ENCODE measurements at regions not wholly inside any gene's neighbourhood (a gene's known extent, or its start where the extent isn't known, plus 50 kb on each side); places are given as distances from the start of the nearest gene placed in this dataset.

- TF ChIP-seq CTCF (IDR thresholded peaks at IDR 0.05) (no peak), EP300 (IDR thresholded peaks at IDR 0.05) (no peak), POLR2A (IDR thresholded peaks at IDR 0.05) (no peak), POLR2AphosphoS5 (IDR thresholded peaks at IDR 0.05) (no peak)
Measured at GRCh38 chr3:86845726-86846125, 145.2 kb downstream of the VGLL3 start.
